Natural killer cell (primary cell): ENCODE measurements at regions not wholly inside any gene's neighbourhood (a gene's known extent, or its start where the extent isn't known, plus 50 kb on each side); places are given as distances from the start of the nearest gene placed in this dataset.

Experiments used
- ATAC-seq, 3 donors: fragments of 150-1000 bp in 2 of 3; fragments of 200-7000 bp in 1 of 3; cut with Tn5 transposase; 1 replicate in 1 of 3; 2 replicates in 2 of 3; pipeline ENCODE4 v1.10.0; 2021; ENCODE audit warnings: mild to moderate bottlenecking in 2 of 3, moderate library complexity in 2 of 3
- DNase-seq, 2 donors: peaks; one replicate each; pipeline versions ENCODE4 v3.0.0 to v3.0.0-alpha.2; 2013 to 2021; ENCODE audit warnings: mixed read lengths in 1 of 2
- H3K27ac ChIP-seq: one replicate; pipeline ENCODE4 v1.5.1; 2013; ENCODE audit warnings: mild to moderate bottlenecking, low read length
- H3K27me3 ChIP-seq: one replicate; pipeline ENCODE4 v1.6.1; 2013; ENCODE audit warnings: low read length; ENCODE audit not compliant: control insufficient read depth, insufficient read depth
- H3K36me3 ChIP-seq: one replicate; pipeline ENCODE4 v1.6.1; 2013; ENCODE audit warnings: low read length; ENCODE audit not compliant: control insufficient read depth, insufficient read depth
- H3K4me1 ChIP-seq: one replicate; pipeline ENCODE4 v1.6.1; 2013; ENCODE audit warnings: low read length; ENCODE audit not compliant: control insufficient read depth, insufficient read depth
- H3K4me3 ChIP-seq: one replicate; pipeline ENCODE4 v1.5.1; 2013; ENCODE audit warnings: low read length
- H3K9me3 ChIP-seq: one replicate; pipeline ENCODE4 v1.6.1; 2013; ENCODE audit warnings: low read length; ENCODE audit not compliant: control insufficient read depth, insufficient read depth
- H3K27ac Mint-ChIP-seq, 2 donors: one replicate each; pipeline ENCODE4 v1.8.0; 2022; ENCODE audit warnings: mild to moderate bottlenecking in 2 of 2, mixed read lengths in 2 of 2, moderate library complexity in 1 of 2
- H3K27me3 Mint-ChIP-seq, 2 donors: one replicate each; pipeline ENCODE4 v1.8.0; 2022; ENCODE audit warnings: low read depth in 2 of 2, mixed read lengths in 2 of 2
- H3K36me3 Mint-ChIP-seq: one replicate; pipeline ENCODE4 v1.8.0; 2022; ENCODE audit warnings: mixed read lengths
- H3K4me1 Mint-ChIP-seq, 2 donors: one replicate each; pipeline ENCODE4 v1.8.0; 2022; ENCODE audit warnings: mixed read lengths in 2 of 2
- H3K4me3 Mint-ChIP-seq: one replicate; pipeline ENCODE4 v1.8.0; 2022; ENCODE audit warnings: mild to moderate bottlenecking, moderate library complexity, mixed read lengths
- H3K9me3 Mint-ChIP-seq, 2 donors: one replicate each; pipeline ENCODE4 v1.8.0; 2022; ENCODE audit warnings: mixed read lengths in 2 of 2
- CTCF ChIP-seq: fragments of 200-600 bp; IDR thresholded peaks from one replicate; pipeline ENCODE4 v1.8.0; 2022; ENCODE audit warnings: antibody characterized with exemption
- WGBS: methylation state at CpG from one replicate; pipeline ENCODE4 v1.1.7; 2013; ENCODE audit warnings: missing lambda C conversion rate; ENCODE audit not compliant: insufficient coverage; 5-methylcytosine and 5-hydroxymethylcytosine counted together
- intact Hi-C: fragments of 100-400 bp; cut with micrococcal nuclease; formaldehyde crosslinking; loops from one replicate; pipeline ENCODE4 v1.14.2; 2022

GRCh38 chr2:128557069-128557468 lies 238.4 kb upstream of the HS6ST1 start:
- H3K36me3 ChIP-seq: no peaks in the 10 kb centered on the region
- Mint-ChIP-seq H3K36me3 (no peaks in the 10 kb centered on the region), H3K9me3 (no peaks in the 10 kb centered on the region), H3K27me3 (no peaks in the 10 kb centered on the region), H3K4me1 (no peaks in the 10 kb centered on the region), H3K27ac (no peak overlapping the region), H3K4me3 (no peak overlapping the region)
- H3K27ac ChIP-seq: no peak overlapping the region
- no peaks in the 10 kb centered on the region for H3K27me3 ChIP-seq
- ATAC-seq (no peak), DNase-seq (no peak)
- WGBS: 80% methylated on average over 6 of the region's 6 CpGs
- no peak overlapping the region for H3K4me3 ChIP-seq
- no peak for TF ChIP-seq CTCF
- H3K9me3 ChIP-seq: no peaks in the 10 kb centered on the region
- H3K4me1 ChIP-seq: no peaks in the 10 kb centered on the region
- intact Hi-C loops: no loop called here

- Histone ChIP-seq H3K4me3 (no peak overlapping the region), H3K9me3 (no peaks in the 10 kb centered on the region), H3K27ac (no peak overlapping the region), H3K36me3 (no peaks in the 10 kb centered on the region), H3K27me3 (no peaks in the 10 kb centered on the region), H3K4me1 (no peaks in the 10 kb centered on the region)
- Mint-ChIP-seq H3K9me3 (no peaks in the 10 kb centered on the region), H3K27me3 (no peaks in the 10 kb centered on the region), H3K27ac (no peak overlapping the region), H3K4me3 (no peak overlapping the region), H3K4me1 (no peaks in the 10 kb centered on the region), H3K36me3 (no peaks in the 10 kb centered on the region)
- no peak for TF ChIP-seq CTCF
- intact Hi-C loops: no loop called here
- no peak for DNase-seq
- 82% methylated on average over 4 of the region's 4 CpGs for WGBS
- no peak for ATAC-seq
Measured at GRCh38 chr2:128557831-128558241, 239.2 kb upstream of the HS6ST1 start.

GRCh38 chr2:128558441-128558840 lies 239.8 kb upstream of the HS6ST1 start:
- no peak for TF ChIP-seq CTCF
- ATAC-seq: no peak
- Mint-ChIP-seq H3K9me3 (no peaks in the 10 kb centered on the region), H3K4me3 (no peak overlapping the region), H3K27me3 (no peaks in the 10 kb centered on the region), H3K27ac (no peak overlapping the region), H3K36me3 (no peaks in the 10 kb centered on the region), H3K4me1 (no peaks in the 10 kb centered on the region)
- intact Hi-C loops: no loop called here
- no peaks in the 10 kb centered on the region for H3K9me3 ChIP-seq
- no peaks in the 10 kb centered on the region for H3K36me3 ChIP-seq
- DNase-seq: no peak
- H3K27ac ChIP-seq: no peak overlapping the region
- H3K27me3 ChIP-seq: no peaks in the 10 kb centered on the region
- no peaks in the 10 kb centered on the region for H3K4me1 ChIP-seq
- no peak overlapping the region for H3K4me3 ChIP-seq
- WGBS: 80% methylated on average over 3 of the region's 3 CpGs

- Mint-ChIP-seq H3K27ac (no peak overlapping the region), H3K27me3 (no peaks in the 10 kb centered on the region), H3K9me3 (no peaks in the 10 kb centered on the region), H3K4me3 (no peak overlapping the region), H3K4me1 (no peaks in the 10 kb centered on the region), H3K36me3 (no peaks in the 10 kb centered on the region)
- DNase-seq: no peak
- whole genome bisulfite sequencing: 90% methylated on average over 11 of the region's 11 CpGs
- Histone ChIP-seq H3K4me1 (no peaks in the 10 kb centered on the region), H3K36me3 (no peaks in the 10 kb centered on the region), H3K9me3 (no peaks in the 10 kb centered on the region), H3K27ac (no peak overlapping the region), H3K27me3 (no peaks in the 10 kb centered on the region), H3K4me3 (no peak overlapping the region)
- ATAC-seq: no peak
- TF ChIP-seq CTCF: no peak
- intact Hi-C loops: no loop called here
Measured at GRCh38 chr2:128558895-128559532, 240.3 kb upstream of the HS6ST1 start.
